Gastrocnemius medialis (tissue), 4 donors: ENCODE measurements at regions not wholly inside any gene's neighbourhood (a gene's known extent, or its start where the extent isn't known, plus 50 kb on each side); places are given as distances from the start of the nearest gene placed in this dataset.

Source experiments
- ATAC-seq, 2 donors: fragments of 150-250 bp; one replicate each; pipeline ENCODE4 v1.9.1; 2016
- DNase-seq, 2 donors: peaks; one replicate each; pipeline ENCODE4 v3.0.0-alpha.2; 2019
- H3K27ac ChIP-seq, 4 donors: fragments of 200-600 bp; sonication (generic); 1 replicate in 1 of 4; 2 replicates in 3 of 4; pipeline ENCODE4 v1.5.1; 2016 to 2018; ENCODE audit warnings: mild to moderate bottlenecking in 2 of 4, moderate library complexity in 1 of 4
- H3K27me3 ChIP-seq, 3 donors: fragments of 200-600 bp; sonication (generic) in 2 of 3; 1 replicate in 1 of 3; 2 replicates in 2 of 3; pipeline versions ENCODE4 v1.5.1 to v1.6.0; 2016 to 2019; ENCODE audit warnings: mild to moderate bottlenecking in 1 of 3, moderate library complexity in 1 of 3
- H3K36me3 ChIP-seq, 2 donors: fragments of 200-600 bp; sonication (generic) in 1 of 2; one replicate each; pipeline ENCODE4 v1.5.1; 2017 to 2018
- H3K4me1 ChIP-seq, 2 donors: fragments of 200-600 bp; sonication (generic) in 1 of 2; one replicate each; pipeline ENCODE4 v1.5.1; 2016 to 2017; ENCODE audit warnings: mild to moderate bottlenecking in 2 of 2
- H3K4me3 ChIP-seq, 4 donors: fragments of 200-600 bp; sonication (generic) in 3 of 4; 1 replicate in 1 of 4; 2 replicates in 3 of 4; pipeline ENCODE4 v1.5.1; 2016 to 2019; ENCODE audit warnings: mild to moderate bottlenecking in 2 of 4
- H3K9me3 ChIP-seq, 3 donors: fragments of 200-600 bp; sonication (generic) in 2 of 3; 1 replicate in 1 of 3; 2 replicates in 2 of 3; pipeline ENCODE4 v1.5.1; 2016 to 2019
- CTCF ChIP-seq, 5 experiments: fragments of 450-650 bp in 3 of 5; fragments of 200-600 bp in 2 of 5; sonication (generic) in 2 of 5; IDR thresholded peaks in 4 of 5; conservative IDR thresholded peaks in 1 of 5; 1 replicate in 4 of 5; 2 replicates in 1 of 5; pipeline ENCODE4 v1.5.1; 2016 to 2019; ENCODE audit warnings: antibody characterized with exemption in 5 of 5, mild to moderate bottlenecking in 3 of 5, moderate library complexity in 3 of 5
- POLR2A ChIP-seq, 2 donors: fragments of 450-650 bp; IDR thresholded peaks; one replicate each; pipeline ENCODE4 v1.6.1; 2017; ENCODE audit warnings: antibody characterized with exemption in 2 of 2, mild to moderate bottlenecking in 2 of 2, moderate library complexity in 2 of 2
- in situ Hi-C, 4 donors: fragments of 200-750 bp; cut with MboI; loops; one replicate each; pipeline versions ENCODE4 v1.15.0 to v1.8.0; 2017; ENCODE audit warnings: low sequenced_read_pairs in 4 of 4
- intact Hi-C: fragments of 100-400 bp; cut with DNase I; formaldehyde crosslinking; loops from one replicate; pipeline ENCODE4 v1.15.1; 2023; ENCODE audit warnings: low total_unique reads

GRCh38 chr17:72416905-72417304 is 296.1 kb downstream of the SOX9 start:
- in situ Hi-C loops, result loop anchor here in 1 of 4 donors (25.0 kb wide), 1 partner anchor 255 kb away; no protein-coding TSS in a partner anchor
- ATAC-seq (no peak), DNase-seq (no peak)
- H3K4me3 ChIP-seq, result no peak overlapping the region
- H3K9me3 ChIP-seq, result peaks cover 0 to 12% (median 0%) of the 10 kb centered on the region in 3 donors
- H3K36me3 ChIP-seq, result no peaks in the 10 kb centered on the region
- no peak for TF ChIP-seq CTCF (IDR thresholded peaks at IDR 0.05 in 4 of 5, conservative IDR thresholded peaks at IDR 0.05 in 1 of 5)
- TF ChIP-seq POLR2A (IDR thresholded peaks at IDR 0.05), result no peak
- peaks cover 0 to 6% of the 10 kb centered on the region in 2 donors for H3K4me1 ChIP-seq
- peaks cover 0 to 6% (median 0%) of the 10 kb centered on the region in 3 donors for H3K27me3 ChIP-seq
- intact Hi-C loops, result no loop called here
- H3K27ac ChIP-seq, result no peak overlapping the region

- DNase-seq (no peak), ATAC-seq (no peak)
- Histone ChIP-seq H3K4me3 (peak overlapping the region in 1 of 4 donors; percentile 17), H3K36me3 (no peaks in the 10 kb centered on the region), H3K27me3 (peaks cover 0 to 6% (median 0%) of the 10 kb centered on the region in 3 donors), H3K9me3 (peaks cover 0 to 12% (median 0%) of the 10 kb centered on the region in 3 donors), H3K27ac (no peak overlapping the region), H3K4me1 (peaks cover 0 to 10% of the 10 kb centered on the region in 2 donors)
- intact Hi-C loops (no loop called here), in situ Hi-C loops (loop anchor here in 1 of 4 donors (25.0 kb wide), 1 partner anchor 255 kb away; no protein-coding TSS in a partner anchor)
- TF ChIP-seq POLR2A (IDR thresholded peaks at IDR 0.05) (no peak), CTCF (IDR thresholded peaks at IDR 0.05 in 4 of 5, conservative IDR thresholded peaks at IDR 0.05 in 1 of 5) (no peak)
These were observed 296.8 kb downstream of the SOX9 start for GRCh38 chr17:72417627-72418026.

- Histone ChIP-seq H3K4me1 (peaks cover 0 to 11% of the 10 kb centered on the region in 2 donors), H3K36me3 (no peaks in the 10 kb centered on the region), H3K27me3 (peaks cover 0 to 6% (median 0%) of the 10 kb centered on the region in 3 donors), H3K27ac (no peak overlapping the region), H3K4me3 (no peak overlapping the region), H3K9me3 (peaks cover 0 to 12% (median 0%) of the 10 kb centered on the region in 3 donors)
- TF ChIP-seq CTCF (IDR thresholded peaks at IDR 0.05 in 4 of 5, conservative IDR thresholded peaks at IDR 0.05 in 1 of 5), result no peak
- DNase-seq (no peak), ATAC-seq (no peak)
- in situ Hi-C loops (loop anchor here in 1 of 4 donors (25.0 kb wide), 1 partner anchor 258 kb away; no protein-coding TSS in a partner anchor), intact Hi-C loops (no loop called here)
These were observed 299.3 kb downstream of the SOX9 start for GRCh38 chr17:72419866-72420774.

GRCh38 chr17:72420775-72421127 is 299.9 kb downstream of the SOX9 start:
- H3K27ac ChIP-seq, result peak overlapping the region in 3 of 4 donors; percentile 12 to 36 (median 14)
- intact Hi-C loops (no loop called here), in situ Hi-C loops (loop anchor here in 1 of 4 donors (25.0 kb wide), 1 partner anchor 258 kb away; no protein-coding TSS in a partner anchor)
- peaks cover 0 to 6% (median 0%) of the 10 kb centered on the region in 3 donors for H3K27me3 ChIP-seq
- TF ChIP-seq CTCF (IDR thresholded peaks at IDR 0.05 in 4 of 5, conservative IDR thresholded peaks at IDR 0.05 in 1 of 5) (no peak), POLR2A (IDR thresholded peaks at IDR 0.05) (no peak)
- peaks cover 0 to 12% (median 0%) of the 10 kb centered on the region in 3 donors for H3K9me3 ChIP-seq
- peaks cover 0 to 11% of the 10 kb centered on the region in 2 donors for H3K4me1 ChIP-seq
- no peaks in the 10 kb centered on the region for H3K36me3 ChIP-seq
- DNase-seq, result no peak
- no peak for ATAC-seq
- H3K4me3 ChIP-seq, result no peak overlapping the region
